Central memory CD8-positive, alpha-beta T cell (primary cell): ENCODE measurements at regions not wholly inside any gene's neighbourhood (a gene's known extent, or its start where the extent isn't known, plus 50 kb on each side); places are given as distances from the start of the nearest gene placed in this dataset.

Experiments
- ATAC-seq: fragments of 150-1000 bp; cut with Tn5 transposase; replicated peaks from 2 replicates; pipeline ENCODE4 v1.10.0; 2022; ENCODE audit warnings: mild to moderate bottlenecking, moderate FRiP score, moderate number of reproducible peaks; ENCODE audit not compliant: poor library complexity, severe bottlenecking; ENCODE audit errors: extremely low read depth
- DNase-seq, 2 donors: peaks; one replicate each; pipeline ENCODE4 v3.0.0; 2021; ENCODE audit warnings: low spot score in 2 of 2
- H3K27ac Mint-ChIP-seq: one replicate; pipeline ENCODE4 v1.8.0; 2022; ENCODE audit warnings: low read depth, mild to moderate bottlenecking, moderate library complexity, mixed read lengths
- H3K27me3 Mint-ChIP-seq: one replicate; pipeline ENCODE4 v1.8.0; 2022; ENCODE audit warnings: mixed read lengths
- H3K36me3 Mint-ChIP-seq: one replicate; pipeline ENCODE4 v1.8.0; 2022; ENCODE audit warnings: mild to moderate bottlenecking, moderate library complexity, mixed read lengths; ENCODE audit not compliant: insufficient read depth
- H3K4me1 Mint-ChIP-seq: one replicate; pipeline ENCODE4 v1.8.0; 2022; ENCODE audit warnings: mixed read lengths
- H3K4me3 Mint-ChIP-seq: one replicate; pipeline ENCODE4 v1.8.0; 2022; ENCODE audit warnings: mild to moderate bottlenecking, moderate library complexity, mixed read lengths
- H3K9me3 Mint-ChIP-seq: one replicate; pipeline ENCODE4 v1.8.0; 2022; ENCODE audit warnings: mixed read lengths

DNA sequence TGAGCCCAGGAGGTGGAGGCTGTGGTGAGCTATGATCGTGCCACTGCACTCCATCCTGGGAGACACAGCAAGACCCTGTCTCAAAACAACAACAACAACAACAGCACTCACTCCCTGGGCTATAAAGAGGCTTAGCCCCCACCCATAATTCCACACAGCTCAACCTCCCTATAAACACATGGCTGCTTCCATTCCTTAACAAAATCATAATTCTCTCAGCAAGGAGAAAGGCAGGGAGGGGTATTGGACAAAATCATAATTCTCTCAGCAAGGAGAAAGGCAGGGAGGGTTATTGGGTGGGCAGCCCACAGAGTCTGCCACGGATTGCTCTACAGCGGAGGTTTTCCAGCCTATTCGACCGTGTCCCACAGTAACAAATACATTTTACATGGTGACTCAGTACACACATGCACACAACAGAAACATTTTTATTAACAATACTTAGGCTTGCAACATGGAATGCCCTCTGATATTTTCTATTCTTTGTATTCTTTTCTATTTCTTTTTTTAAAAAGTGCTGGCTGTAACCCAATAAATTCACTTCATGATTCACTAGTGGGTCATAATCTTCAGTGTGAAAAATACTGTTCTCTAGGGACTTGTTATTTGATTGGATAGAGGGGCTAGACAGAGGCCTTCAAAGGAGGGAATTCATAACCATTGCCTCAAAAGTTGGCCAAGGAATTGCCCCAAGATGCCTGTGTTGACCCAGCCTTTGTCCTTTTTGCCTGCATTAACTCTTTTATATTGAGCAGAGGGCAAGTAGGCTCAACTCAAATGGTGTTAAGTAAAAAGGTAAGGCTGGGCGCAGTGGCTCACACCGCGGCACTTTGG is 50.6 kb upstream of the ZMYND8 start:
- ATAC-seq (no peak), DNase-seq (no peak)
- H3K4me3 Mint-ChIP-seq, result no peak overlapping the region
- no peaks in the 10 kb centered on the region for H3K9me3 Mint-ChIP-seq
- no peaks in the 10 kb centered on the region for H3K27me3 Mint-ChIP-seq
- H3K4me1 Mint-ChIP-seq, result no peaks in the 10 kb centered on the region
- no peak overlapping the region for H3K27ac Mint-ChIP-seq
- H3K36me3 Mint-ChIP-seq, result no peaks in the 10 kb centered on the region

GRCh38 chr20:47411161-47411560 is 54.7 kb upstream of the ZMYND8 start:
- Mint-ChIP-seq H3K9me3 (no peaks in the 10 kb centered on the region), H3K36me3 (peaks cover 2% of the 10 kb centered on the region), H3K4me1 (peaks cover 11% of the 10 kb centered on the region), H3K27me3 (no peaks in the 10 kb centered on the region), H3K27ac (peak overlapping the region; percentile 27), H3K4me3 (no peak overlapping the region)
- no peak for DNase-seq
- no peak for ATAC-seq

GRCh38 chr20:47412083-47412482 is 55.6 kb upstream of the ZMYND8 start:
- no peak overlapping the region for H3K4me3 Mint-ChIP-seq
- H3K4me1 Mint-ChIP-seq, result peaks cover 11% of the 10 kb centered on the region
- H3K27ac Mint-ChIP-seq, result no peak overlapping the region
- peaks cover 2% of the 10 kb centered on the region for H3K36me3 Mint-ChIP-seq
- H3K9me3 Mint-ChIP-seq, result no peaks in the 10 kb centered on the region
- ATAC-seq (no peak), DNase-seq (no peak)
- no peaks in the 10 kb centered on the region for H3K27me3 Mint-ChIP-seq

DNA sequence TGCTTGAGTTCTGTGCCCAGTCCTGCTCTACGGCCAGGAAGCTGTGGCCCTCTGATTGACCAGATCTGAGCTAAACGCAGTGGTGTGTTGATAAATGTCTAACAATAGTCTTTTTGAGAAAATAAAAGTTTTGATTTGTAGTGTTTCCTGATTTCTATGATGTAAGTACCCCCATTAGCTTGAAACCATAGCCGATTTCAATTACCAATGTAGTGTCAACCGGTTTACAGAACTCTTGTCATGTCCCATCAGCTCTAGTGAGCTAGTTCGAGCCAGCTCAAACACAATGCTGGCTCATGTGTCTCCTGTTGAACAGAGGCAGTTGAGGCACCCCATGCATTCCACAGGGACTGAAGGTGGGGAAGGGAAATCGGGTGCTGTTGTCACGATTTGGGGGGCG is 56.7 kb upstream of the ZMYND8 start:
- Mint-ChIP-seq H3K27ac (no peak overlapping the region), H3K9me3 (no peaks in the 10 kb centered on the region), H3K27me3 (no peaks in the 10 kb centered on the region), H3K36me3 (peaks cover 2% of the 10 kb centered on the region), H3K4me3 (no peak overlapping the region), H3K4me1 (peaks cover 11% of the 10 kb centered on the region)
- DNase-seq (no peak), ATAC-seq (no peak)

- peaks cover 11% of the 10 kb centered on the region for H3K4me1 Mint-ChIP-seq
- H3K27me3 Mint-ChIP-seq, result no peaks in the 10 kb centered on the region
- peak overlapping the region; percentile 83 for H3K27ac Mint-ChIP-seq
Observed at GRCh38 chr20:47417245-47418068, 61.0 kb upstream of the ZMYND8 start.

GRCh38 chr20:47418069-47418757 is 61.7 kb upstream of the ZMYND8 start:
- Mint-ChIP-seq H3K9me3 (no peaks in the 10 kb centered on the region), H3K27ac (peak overlapping the region; percentile 36), H3K4me1 (peaks cover 11% of the 10 kb centered on the region), H3K4me3 (no peak overlapping the region), H3K36me3 (peaks cover 2% of the 10 kb centered on the region), H3K27me3 (no peaks in the 10 kb centered on the region)
- no peak for ATAC-seq
- no peak for DNase-seq

More at GRCh38 chr20:47417245-47418068, 61.0 kb upstream of the ZMYND8 start:
- H3K36me3 Mint-ChIP-seq, result peaks cover 2% of the 10 kb centered on the region
- ATAC-seq, result no peak
- no peak for DNase-seq
- no peaks in the 10 kb centered on the region for H3K9me3 Mint-ChIP-seq
- no peak overlapping the region for H3K4me3 Mint-ChIP-seq

DNA sequence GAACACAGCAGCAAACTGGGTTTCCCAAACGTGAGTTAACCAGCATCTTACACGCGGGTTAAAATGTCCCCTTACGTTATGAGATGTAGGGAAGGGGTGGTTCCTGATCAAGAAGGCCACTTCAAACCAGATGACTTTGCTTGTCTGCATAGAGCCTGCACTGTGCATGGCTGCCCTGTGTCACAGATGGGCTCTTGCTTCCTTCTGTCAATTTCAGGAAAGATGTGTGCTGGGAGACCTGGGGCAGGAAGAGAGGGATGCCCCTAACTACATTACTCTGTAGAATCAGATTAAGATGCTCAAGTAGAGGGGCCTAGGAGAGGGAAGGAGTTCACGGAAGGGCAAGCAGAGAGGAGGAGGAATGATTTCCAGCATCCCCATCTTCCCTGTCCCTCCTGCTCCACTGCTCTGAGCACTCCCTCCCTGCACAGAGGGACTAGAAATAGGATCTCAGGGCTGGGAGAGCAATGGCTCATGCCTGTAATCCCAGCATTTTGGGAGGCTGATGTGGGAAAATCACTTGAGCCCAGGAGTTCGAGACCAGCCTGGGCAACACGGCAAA is 63.5 kb upstream of the ZMYND8 start:
- Mint-ChIP-seq H3K27me3 (no peaks in the 10 kb centered on the region), H3K4me1 (peaks cover 8% of the 10 kb centered on the region), H3K4me3 (no peak overlapping the region), H3K27ac (peak overlapping the region; percentile 42), H3K36me3 (peaks cover 2% of the 10 kb centered on the region), H3K9me3 (no peaks in the 10 kb centered on the region)
- no peak for DNase-seq
- ATAC-seq, result no peak

GRCh38 chr20:47421076-47421475 is 64.6 kb upstream of the ZMYND8 start:
- Mint-ChIP-seq H3K27me3 (no peaks in the 10 kb centered on the region), H3K4me1 (no peaks in the 10 kb centered on the region), H3K27ac (no peak overlapping the region), H3K9me3 (no peaks in the 10 kb centered on the region), H3K36me3 (no peaks in the 10 kb centered on the region), H3K4me3 (no peak overlapping the region)
- ATAC-seq, result no peak
- DNase-seq, result no peak

DNA sequence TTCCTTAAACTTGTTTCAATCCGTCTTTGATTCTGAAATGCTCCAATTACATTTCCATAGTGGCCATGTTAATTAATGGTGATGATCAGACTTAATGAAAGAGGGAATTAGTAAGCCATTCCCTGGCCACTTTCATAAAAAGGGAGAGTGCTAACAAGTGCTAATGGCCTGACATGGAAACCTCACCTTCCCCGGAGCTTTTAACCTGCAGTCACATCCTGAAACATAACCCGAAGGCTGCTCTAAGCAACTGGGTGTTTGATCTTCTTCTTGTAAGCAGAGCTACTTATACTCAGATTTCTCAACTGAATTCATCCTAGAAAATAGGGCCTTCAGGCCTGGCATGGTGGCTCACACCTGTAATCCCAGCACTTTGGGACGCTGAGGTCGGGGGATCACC is 67.1 kb upstream of the ZMYND8 start:
- no peak overlapping the region for H3K27ac Mint-ChIP-seq
- H3K4me3 Mint-ChIP-seq, result no peak overlapping the region
- no peaks in the 10 kb centered on the region for H3K27me3 Mint-ChIP-seq
- ATAC-seq (no peak), DNase-seq (no peak)
- H3K4me1 Mint-ChIP-seq, result no peaks in the 10 kb centered on the region
- no peaks in the 10 kb centered on the region for H3K36me3 Mint-ChIP-seq
- peaks cover 5% of the 10 kb centered on the region for H3K9me3 Mint-ChIP-seq

DNA sequence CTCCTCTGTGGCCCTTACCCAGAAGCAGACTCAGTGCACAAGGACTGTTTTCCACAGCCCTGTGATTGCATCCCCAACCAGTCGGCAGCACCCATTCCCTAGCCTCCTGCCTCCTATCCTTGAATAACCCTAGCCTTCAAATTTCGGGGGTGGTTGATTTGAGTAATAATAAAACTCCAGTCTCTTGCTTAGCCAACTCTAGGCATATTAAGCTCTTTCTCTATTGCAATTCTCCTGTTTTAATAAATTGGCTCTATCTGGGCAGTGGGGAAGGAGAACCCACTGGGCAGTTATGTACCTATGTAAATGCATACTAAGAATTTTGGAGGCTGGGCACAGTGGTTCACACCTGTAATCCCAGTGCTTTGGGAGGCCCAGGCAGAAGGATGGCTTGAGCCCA is 70.6 kb upstream of the ZMYND8 start:
- H3K27ac Mint-ChIP-seq, result no peak overlapping the region
- no peak overlapping the region for H3K4me3 Mint-ChIP-seq
- H3K4me1 Mint-ChIP-seq, result no peaks in the 10 kb centered on the region
- ATAC-seq, result no peak
- H3K27me3 Mint-ChIP-seq, result no peaks in the 10 kb centered on the region
- H3K36me3 Mint-ChIP-seq, result no peaks in the 10 kb centered on the region
- H3K9me3 Mint-ChIP-seq, result peaks cover 5% of the 10 kb centered on the region
- no peak for DNase-seq

DNA sequence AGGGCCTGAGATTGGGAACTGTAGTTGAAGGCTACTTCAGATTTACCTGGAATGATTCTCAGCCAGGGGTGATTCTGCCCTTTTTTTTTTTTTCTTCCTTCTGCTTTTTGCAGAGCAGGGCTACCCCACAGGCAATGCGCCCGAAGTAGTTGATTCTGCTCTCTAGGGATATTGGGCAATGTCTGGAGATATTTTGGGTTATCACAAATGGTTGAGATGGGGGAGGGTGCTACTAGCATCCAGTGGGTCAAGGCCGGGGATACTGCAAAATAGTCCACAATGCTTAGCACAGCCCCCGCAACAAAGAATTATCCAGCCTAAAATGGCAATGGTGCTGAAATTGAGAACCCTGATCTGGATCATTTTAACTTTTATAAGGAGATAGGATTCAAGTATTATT is 71.2 kb upstream of the ZMYND8 start:
- no peak overlapping the region for H3K27ac Mint-ChIP-seq
- ATAC-seq (no peak), DNase-seq (no peak)
- peaks cover 5% of the 10 kb centered on the region for H3K9me3 Mint-ChIP-seq
- H3K36me3 Mint-ChIP-seq, result no peaks in the 10 kb centered on the region
- H3K4me1 Mint-ChIP-seq, result no peaks in the 10 kb centered on the region
- peaks cover 5% of the 10 kb centered on the region for H3K27me3 Mint-ChIP-seq
- H3K4me3 Mint-ChIP-seq, result no peak overlapping the region

DNA sequence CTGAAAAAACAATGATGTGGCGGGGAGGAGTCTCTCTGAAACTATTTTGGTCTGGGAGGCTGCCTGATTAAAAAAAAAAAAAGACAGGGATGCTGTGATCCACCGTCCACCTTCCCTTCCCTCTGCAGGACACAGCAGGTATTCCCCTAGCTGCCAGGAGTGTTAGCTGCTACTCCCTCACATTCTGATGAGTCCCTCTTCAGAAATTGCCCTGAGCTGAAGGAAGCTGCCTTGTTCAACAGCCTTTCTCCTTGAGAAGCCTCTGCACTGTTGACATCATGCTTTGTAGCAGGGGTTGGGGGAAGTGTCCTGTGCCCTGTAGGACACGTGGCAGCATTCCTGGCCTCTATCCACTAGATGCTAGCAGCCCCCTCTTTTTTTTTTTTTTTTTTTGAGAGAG is 71.7 kb upstream of the ZMYND8 start:
- ATAC-seq (no peak), DNase-seq (no peak)
- Mint-ChIP-seq H3K27me3 (peaks cover 9% of the 10 kb centered on the region), H3K9me3 (peaks cover 5% of the 10 kb centered on the region), H3K4me3 (no peak overlapping the region), H3K4me1 (no peaks in the 10 kb centered on the region), H3K27ac (no peak overlapping the region), H3K36me3 (no peaks in the 10 kb centered on the region)
